ENCODE measurements at regions not wholly inside any gene's neighbourhood (a gene's known extent, or its start where the extent isn't known, plus 50 kb on each side); places are given as distances from the start of the nearest gene placed in this dataset.
"Not testable (repeated sequence)": the region's sequence is repeated elsewhere in the genome, so short reads cannot be mapped to it uniquely, and the experiment has no call there.

DNA sequence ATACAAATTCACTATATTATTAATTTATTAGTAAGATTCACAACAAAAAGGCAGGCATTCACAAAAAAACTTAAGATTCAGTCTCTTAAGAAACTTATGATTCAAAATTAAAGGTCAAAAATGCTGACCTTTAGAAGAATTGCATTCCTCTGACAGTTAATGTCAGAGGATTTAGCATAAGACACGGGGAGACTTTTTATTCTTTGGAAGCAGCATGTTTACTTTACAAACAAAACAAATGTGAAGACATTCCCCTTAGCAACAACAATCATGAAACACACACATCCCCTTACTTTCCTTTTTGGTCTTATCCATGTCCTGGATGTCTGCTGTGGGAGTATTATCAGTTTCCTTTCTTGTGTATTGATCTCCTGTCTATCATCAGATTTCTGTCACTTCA lies 117.1 kb downstream of the RAD51AP2 start:
- DNase-seq (ENCODE audit: low read depth in 1 of 2, low spot score in 2 of 2): peak in 1 of 2 experiments; percentile 10
- no peaks in the 10 kb centered on the region for H3K9me3 ChIP-seq (replicated peaks)
- H3K4me1 ChIP-seq (replicated peaks): no peaks in the 10 kb centered on the region
- no peak overlapping the region for H3K27ac ChIP-seq
- H3K27me3 ChIP-seq (replicated peaks): no peaks in the 10 kb centered on the region
- H3K36me3 ChIP-seq: no peaks in the 10 kb centered on the region
- no peak overlapping the region for H3K4me3 ChIP-seq

DNA sequence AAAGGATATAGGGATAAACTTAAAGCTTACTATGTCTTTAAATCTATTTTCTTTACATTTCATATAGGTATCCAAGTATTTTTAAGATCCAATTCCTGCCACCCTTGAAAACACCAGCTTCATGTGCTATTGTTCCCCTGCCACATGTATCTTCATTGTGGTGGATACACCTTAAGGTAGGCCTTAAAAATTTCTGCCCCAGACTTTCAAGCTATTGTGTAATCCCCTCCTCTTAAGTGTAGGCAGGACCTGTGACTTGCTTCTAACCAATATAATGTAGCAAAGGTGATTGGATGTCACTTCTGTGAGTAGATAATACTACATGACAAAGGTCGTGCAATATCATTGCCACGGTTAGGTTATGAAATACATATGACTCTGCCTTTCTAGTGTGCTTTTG lies 119.5 kb downstream of the RAD51AP2 start:
- Histone ChIP-seq H3K36me3 (no peaks in the 10 kb centered on the region), H3K9me3 (replicated peaks) (no peaks in the 10 kb centered on the region), H3K4me3 (no peak overlapping the region), H3K4me1 (replicated peaks) (no peaks in the 10 kb centered on the region), H3K27ac (no peak overlapping the region), H3K27me3 (replicated peaks) (no peaks in the 10 kb centered on the region)
- DNase-seq (ENCODE audit: low read depth in 1 of 2, low spot score in 2 of 2): no peak

DNA sequence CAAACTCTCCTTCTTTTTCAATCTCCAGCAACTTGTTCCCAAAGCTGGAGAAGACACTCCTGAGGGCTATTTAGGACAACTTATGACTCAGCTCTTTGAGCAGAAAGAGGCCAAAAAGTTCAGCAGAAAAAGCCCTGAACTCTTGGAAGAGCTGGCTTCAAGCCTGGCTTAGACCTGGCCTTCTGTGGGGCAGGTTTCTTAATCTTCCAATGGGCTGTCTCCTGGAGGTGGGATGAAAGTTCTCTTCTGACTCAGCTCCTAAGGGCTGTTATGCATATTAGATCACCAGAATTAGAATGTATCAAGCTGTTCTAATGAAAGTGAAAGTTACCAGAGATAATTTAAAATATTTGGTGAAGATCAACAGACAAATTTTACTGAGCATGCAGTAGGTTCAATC lies 129.4 kb downstream of the RAD51AP2 start:
- Histone ChIP-seq H3K4me1 (replicated peaks) (no peaks in the 10 kb centered on the region), H3K27ac (no peak overlapping the region), H3K9me3 (replicated peaks) (no peaks in the 10 kb centered on the region), H3K4me3 (no peak overlapping the region), H3K36me3 (no peaks in the 10 kb centered on the region), H3K27me3 (replicated peaks) (no peaks in the 10 kb centered on the region)
- no peak for DNase-seq (ENCODE audit: low read depth in 1 of 2, low spot score in 2 of 2)

DNA sequence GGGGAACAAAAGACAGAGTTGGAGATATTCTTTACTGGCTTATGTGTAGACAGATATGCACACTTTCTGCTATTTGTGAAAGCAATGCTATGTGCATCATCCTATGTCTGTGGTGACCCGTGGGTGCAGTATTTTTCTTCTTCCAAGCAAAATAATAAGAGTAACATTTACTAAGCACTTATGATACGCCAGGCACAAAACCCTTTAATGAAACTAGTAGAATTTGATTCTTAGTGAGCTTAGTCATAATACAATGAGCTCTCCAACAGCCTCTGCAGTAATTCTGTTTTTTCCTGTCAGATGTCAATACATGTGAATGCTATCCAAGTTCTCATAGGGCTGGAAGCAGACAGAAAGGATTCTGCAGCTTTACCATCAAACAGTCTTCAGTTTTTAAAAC lies 130.6 kb downstream of the RAD51AP2 start:
- Histone ChIP-seq H3K4me3 (no peak overlapping the region), H3K27me3 (replicated peaks) (no peaks in the 10 kb centered on the region), H3K36me3 (no peaks in the 10 kb centered on the region), H3K9me3 (replicated peaks) (no peaks in the 10 kb centered on the region), H3K4me1 (replicated peaks) (no peaks in the 10 kb centered on the region), H3K27ac (no peak overlapping the region)
- no peak for DNase-seq (ENCODE audit: low read depth in 1 of 2, low spot score in 2 of 2)

DNA sequence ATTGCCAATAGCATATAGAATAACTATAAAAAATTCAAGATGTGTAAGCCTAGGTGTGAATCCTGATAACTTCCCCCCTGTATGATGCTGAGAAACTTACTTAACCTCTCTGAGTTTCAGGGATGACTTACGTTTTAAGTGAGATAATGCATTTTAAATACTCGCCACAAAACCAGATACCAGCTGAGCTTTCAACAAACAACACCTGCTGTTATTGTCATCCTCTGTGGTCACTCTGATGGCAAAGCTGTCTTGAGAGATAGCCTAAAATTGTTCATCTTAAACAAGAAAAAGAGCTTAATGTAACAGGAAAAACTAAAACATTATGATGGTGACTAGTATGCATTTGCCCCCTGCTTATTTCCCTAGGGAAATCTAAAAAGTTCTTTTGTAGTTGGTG lies 131.5 kb downstream of the RAD51AP2 start:
- Histone ChIP-seq H3K4me1 (replicated peaks) (no peaks in the 10 kb centered on the region), H3K9me3 (replicated peaks) (no peaks in the 10 kb centered on the region), H3K27ac (no peak overlapping the region), H3K36me3 (no peaks in the 10 kb centered on the region), H3K27me3 (replicated peaks) (no peaks in the 10 kb centered on the region), H3K4me3 (no peak overlapping the region)
- DNase-seq (ENCODE audit: low read depth in 1 of 2, low spot score in 2 of 2): no peak

DNA sequence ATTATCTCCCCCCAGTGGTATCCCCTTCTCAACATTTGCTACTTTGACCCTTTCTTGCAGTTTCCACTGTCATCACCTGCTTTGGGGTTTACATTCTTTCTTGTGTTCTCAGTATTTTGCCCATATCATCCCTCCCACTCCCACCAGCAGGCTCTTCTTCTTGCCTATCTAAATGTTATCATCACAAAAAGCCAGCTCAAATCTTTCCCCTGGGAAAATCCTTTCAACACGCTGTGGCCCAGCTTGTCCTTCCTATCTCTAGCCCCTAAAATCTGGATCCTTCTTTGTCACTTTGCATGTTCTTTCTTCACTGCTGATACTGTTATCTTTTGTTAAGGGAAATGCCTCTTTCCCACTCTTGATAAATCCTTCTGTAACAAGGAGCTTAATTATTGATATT lies 138.2 kb downstream of the RAD51AP2 start:
- H3K36me3 ChIP-seq: no peaks in the 10 kb centered on the region
- H3K4me3 ChIP-seq: no peak overlapping the region
- H3K27me3 ChIP-seq (replicated peaks): no peaks in the 10 kb centered on the region
- DNase-seq (ENCODE audit: low read depth in 1 of 2, low spot score in 2 of 2): no peak
- no peaks in the 10 kb centered on the region for H3K9me3 ChIP-seq (replicated peaks)
- no peak overlapping the region for H3K27ac ChIP-seq
- H3K4me1 ChIP-seq (replicated peaks): no peaks in the 10 kb centered on the region

DNA sequence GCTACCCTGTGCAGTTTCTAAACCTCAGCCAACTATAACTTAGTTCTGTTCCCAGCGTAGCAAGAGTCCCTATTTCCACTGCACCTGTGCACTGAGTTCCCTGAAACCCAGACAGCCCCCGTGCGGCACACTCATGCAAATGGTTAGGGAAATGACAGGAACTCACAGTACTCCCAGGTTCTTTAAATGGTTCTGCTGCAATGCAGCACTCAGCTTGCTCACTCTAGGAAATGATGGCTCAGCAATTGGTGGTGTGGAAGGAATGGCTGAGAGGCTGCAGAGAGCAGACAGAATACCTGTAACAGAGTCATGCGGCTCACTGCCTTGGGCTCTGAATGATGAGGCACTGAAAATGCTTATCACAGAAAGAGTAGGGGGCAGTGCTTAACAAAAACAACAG lies 143.0 kb downstream of the RAD51AP2 start:
- no peaks in the 10 kb centered on the region for H3K4me1 ChIP-seq (replicated peaks)
- no peak overlapping the region for H3K4me3 ChIP-seq
- H3K27ac ChIP-seq: no peak overlapping the region
- H3K9me3 ChIP-seq (replicated peaks): no peaks in the 10 kb centered on the region
- H3K36me3 ChIP-seq: no peaks in the 10 kb centered on the region
- no peaks in the 10 kb centered on the region for H3K27me3 ChIP-seq (replicated peaks)
- no peak for DNase-seq (ENCODE audit: low read depth in 1 of 2, low spot score in 2 of 2)

DNA sequence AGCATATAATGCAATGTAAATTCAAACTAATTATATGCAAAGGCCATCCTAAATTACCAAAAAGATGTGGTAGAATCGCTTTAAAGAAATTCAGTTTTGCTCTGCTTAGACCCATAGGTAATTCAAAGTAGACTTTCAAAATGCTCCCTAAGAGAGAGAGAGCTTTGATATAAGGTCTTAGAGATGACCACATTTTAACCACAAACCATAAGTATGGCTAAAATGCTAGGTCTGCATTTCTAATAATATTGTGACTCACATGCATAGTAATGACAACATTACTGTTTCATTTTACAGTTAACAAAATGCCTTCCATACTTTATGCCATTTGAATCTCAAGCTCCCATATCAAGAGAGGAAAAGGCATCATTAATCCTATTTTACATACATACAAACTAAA lies 144.5 kb downstream of the RAD51AP2 start:
- no peak for DNase-seq (ENCODE audit: low read depth in 1 of 2, low spot score in 2 of 2)
- Histone ChIP-seq H3K4me1 (replicated peaks) (no peaks in the 10 kb centered on the region), H3K36me3 (no peaks in the 10 kb centered on the region), H3K9me3 (replicated peaks) (no peaks in the 10 kb centered on the region), H3K27me3 (replicated peaks) (no peaks in the 10 kb centered on the region), H3K4me3 (no peak overlapping the region), H3K27ac (no peak overlapping the region)

DNA sequence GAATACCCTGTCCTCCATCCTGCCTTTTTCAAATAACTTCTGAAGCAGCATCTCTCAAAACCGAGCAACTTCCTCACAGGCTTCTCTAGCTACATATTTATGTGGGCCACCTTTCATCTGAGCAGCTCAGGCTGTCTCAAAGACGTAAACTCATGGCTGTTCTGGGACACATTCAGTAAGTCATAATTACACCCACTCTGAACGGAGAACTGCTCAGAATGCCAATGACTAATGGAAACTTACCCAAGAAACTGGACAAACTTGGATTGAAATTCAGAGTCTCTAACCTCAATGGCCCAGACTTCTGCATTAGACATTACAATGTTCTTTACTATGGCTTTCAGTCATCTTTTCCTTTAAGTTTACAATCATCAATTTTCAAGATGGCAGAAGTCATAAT lies 145.2 kb downstream of the RAD51AP2 start:
- Histone ChIP-seq H3K27ac (no peak overlapping the region), H3K4me1 (replicated peaks) (no peaks in the 10 kb centered on the region), H3K4me3 (no peak overlapping the region), H3K9me3 (replicated peaks) (no peaks in the 10 kb centered on the region), H3K36me3 (no peaks in the 10 kb centered on the region), H3K27me3 (replicated peaks) (no peaks in the 10 kb centered on the region)
- DNase-seq (ENCODE audit: low read depth in 1 of 2, low spot score in 2 of 2): no peak

DNA sequence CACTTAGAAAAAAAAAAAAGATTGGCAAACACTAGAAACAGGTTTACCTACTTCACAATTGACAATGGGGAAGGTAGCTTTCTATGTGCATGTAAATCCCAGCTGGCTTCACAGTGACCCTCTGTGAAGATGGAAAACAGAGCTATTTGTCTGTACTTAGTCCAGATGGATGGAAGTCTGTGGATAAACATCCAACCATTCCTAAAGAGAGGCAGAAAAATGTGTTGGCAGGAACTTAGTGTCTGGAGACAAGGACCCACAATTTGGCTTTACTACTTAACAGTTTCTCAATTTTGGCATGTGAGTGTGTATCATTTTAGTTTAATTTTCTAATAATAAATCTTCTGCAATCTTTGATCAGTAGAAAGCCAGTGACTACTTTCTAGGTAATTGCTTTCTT lies 154.4 kb downstream of the RAD51AP2 start:
- no peaks in the 10 kb centered on the region for H3K27me3 ChIP-seq (replicated peaks)
- no peak for DNase-seq (ENCODE audit: low read depth in 1 of 2, low spot score in 2 of 2)
- H3K36me3 ChIP-seq: no peaks in the 10 kb centered on the region
- H3K4me1 ChIP-seq (replicated peaks): no peaks in the 10 kb centered on the region
- no peaks in the 10 kb centered on the region for H3K9me3 ChIP-seq (replicated peaks)
- no peak overlapping the region for H3K4me3 ChIP-seq
- no peak overlapping the region for H3K27ac ChIP-seq

DNA sequence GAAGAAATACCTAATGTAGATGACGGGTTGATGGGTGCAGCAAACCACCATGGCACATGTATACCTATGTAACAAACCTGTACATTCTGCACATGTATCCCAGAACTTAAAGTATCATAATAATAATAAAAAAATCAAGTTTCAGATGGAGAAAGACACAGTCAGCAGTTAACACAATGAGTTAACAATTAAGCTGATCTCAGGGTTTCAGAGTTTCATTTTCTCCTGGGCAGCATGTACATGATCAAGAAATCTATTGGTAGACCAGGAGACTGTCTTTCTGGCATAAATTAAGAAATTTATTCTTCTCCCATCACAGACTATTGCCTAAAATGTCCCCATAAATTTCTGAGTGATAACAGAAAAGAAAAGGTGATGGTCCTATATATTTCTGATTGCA lies 155.3 kb downstream of the RAD51AP2 start:
- DNase-seq (ENCODE audit: low read depth in 1 of 2, low spot score in 2 of 2): no peak
- H3K36me3 ChIP-seq: no peaks in the 10 kb centered on the region
- no peak overlapping the region for H3K4me3 ChIP-seq
- H3K27me3 ChIP-seq (replicated peaks): no peaks in the 10 kb centered on the region
- H3K27ac ChIP-seq: no peak overlapping the region
- H3K4me1 ChIP-seq (replicated peaks): no peaks in the 10 kb centered on the region
- H3K9me3 ChIP-seq (replicated peaks): no peaks in the 10 kb centered on the region

DNA sequence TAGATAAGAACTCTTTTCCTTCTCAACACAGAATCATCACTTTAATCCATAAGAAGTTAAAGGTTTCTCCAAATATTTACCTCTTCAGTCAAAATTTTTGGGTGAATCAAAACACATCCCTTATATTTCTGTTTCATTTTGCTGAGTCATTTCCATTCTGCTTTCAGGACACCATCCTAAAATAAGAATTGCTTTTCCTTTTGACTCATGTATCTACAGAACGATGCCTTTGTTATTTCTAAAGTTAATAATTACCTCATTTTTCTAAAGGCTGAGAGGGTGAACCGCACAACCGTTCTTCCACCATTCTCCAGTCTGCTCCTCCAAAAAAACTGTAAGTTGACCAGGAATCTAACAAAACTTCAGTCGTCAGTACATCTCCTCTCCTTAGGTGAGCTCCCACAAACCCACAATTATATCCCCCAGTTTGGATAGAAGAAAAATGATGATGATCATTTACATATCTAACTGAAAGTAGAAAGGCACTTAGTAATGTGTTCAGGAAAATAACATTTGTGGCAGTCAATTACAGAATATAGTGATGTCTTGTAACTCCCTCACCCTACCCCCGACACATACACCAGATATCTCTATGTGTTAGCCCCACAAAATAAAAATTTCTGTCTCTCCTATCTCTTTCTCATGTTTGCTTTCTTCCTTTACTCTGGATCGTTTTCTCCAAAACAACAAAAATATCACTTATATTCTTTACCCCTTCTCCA lies 162.5 kb downstream of the RAD51AP2 start:
- Histone ChIP-seq H3K4me3 (no peak overlapping the region), H3K36me3 (no peaks in the 10 kb centered on the region), H3K27me3 (replicated peaks) (no peaks in the 10 kb centered on the region), H3K4me1 (replicated peaks) (no peaks in the 10 kb centered on the region), H3K27ac (no peak overlapping the region), H3K9me3 (replicated peaks) (no peaks in the 10 kb centered on the region)
- DNase-seq (ENCODE audit: low read depth in 1 of 2, low spot score in 2 of 2): no peak

DNA sequence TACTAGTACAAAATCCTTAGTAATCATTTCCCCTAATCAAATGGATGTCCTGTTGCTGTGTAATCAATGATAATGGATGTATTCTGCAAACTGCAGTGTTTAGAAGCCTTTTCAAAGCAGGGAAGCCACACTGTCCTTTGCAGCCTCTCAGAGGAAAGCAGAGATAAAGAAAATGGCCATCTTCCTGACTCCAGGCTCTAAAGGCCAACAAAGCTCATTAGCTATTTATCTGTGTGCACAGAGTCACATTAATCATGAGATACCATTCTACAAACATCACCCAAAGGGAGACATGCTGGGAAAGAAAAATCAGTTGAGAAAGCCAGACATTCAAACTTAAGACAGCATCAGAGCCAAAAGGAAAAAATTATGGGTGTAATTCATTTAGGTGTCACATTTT lies 165.0 kb downstream of the RAD51AP2 start:
- Histone ChIP-seq H3K4me3 (no peak overlapping the region), H3K36me3 (no peaks in the 10 kb centered on the region), H3K4me1 (replicated peaks) (no peaks in the 10 kb centered on the region), H3K9me3 (replicated peaks) (no peaks in the 10 kb centered on the region), H3K27me3 (replicated peaks) (no peaks in the 10 kb centered on the region), H3K27ac (no peak overlapping the region)
- no peak for DNase-seq (ENCODE audit: low read depth in 1 of 2, low spot score in 2 of 2)

DNA sequence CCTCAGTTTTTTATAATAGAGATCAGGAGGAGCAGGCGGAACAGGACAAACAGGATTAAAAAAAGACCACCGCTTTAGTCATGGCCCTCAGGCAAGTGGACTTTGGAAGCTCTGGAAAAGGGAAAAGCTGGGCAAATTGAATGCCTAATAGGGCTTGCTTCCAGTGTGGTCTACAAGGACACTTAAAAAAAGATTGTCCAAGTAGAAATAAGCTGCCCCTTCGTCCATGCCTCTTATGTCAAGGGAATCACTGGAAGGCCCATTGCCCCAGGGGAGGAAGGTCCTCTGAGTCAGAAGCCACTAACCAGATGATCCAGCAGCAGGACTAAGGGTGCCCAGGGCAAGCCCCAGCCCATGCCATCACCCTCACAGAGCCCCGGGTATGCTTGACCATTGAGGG lies 175.5 kb downstream of the RAD51AP2 start:
- DNase-seq (ENCODE audit: low read depth in 1 of 2, low spot score in 2 of 2); H3K4me1 ChIP-seq (replicated peaks); H3K4me3 ChIP-seq; H3K36me3 ChIP-seq; H3K27me3 ChIP-seq (replicated peaks); H3K27ac ChIP-seq; H3K9me3 ChIP-seq (replicated peaks): not testable (repeated sequence)

DNA sequence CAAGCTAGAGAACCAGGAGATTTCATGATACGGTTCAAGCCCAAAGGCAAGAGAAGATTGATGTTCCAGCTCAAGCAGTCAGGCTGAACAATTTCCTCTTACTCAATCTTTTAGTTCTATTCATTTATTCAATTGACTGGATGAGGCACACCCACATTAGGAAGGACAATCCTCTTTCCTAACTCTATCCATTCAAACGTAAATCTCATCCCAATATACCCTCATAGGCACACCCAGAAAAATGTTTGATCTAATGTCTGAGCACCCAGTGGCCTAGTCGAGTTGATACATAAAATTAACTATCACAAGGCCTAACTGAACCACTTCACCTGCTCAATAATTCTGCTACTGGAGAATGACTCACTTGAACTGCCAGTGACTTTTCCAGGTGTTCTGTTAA lies 180.7 kb downstream of the RAD51AP2 start:
- H3K4me3 ChIP-seq: no peak overlapping the region
- no peak for DNase-seq (ENCODE audit: low read depth in 1 of 2, low spot score in 2 of 2)
- H3K27ac ChIP-seq: no peak overlapping the region

More for the DNA sequence above, 180.7 kb downstream of the RAD51AP2 start:
- H3K27me3 ChIP-seq (replicated peaks): no peaks in the 10 kb centered on the region
- H3K36me3 ChIP-seq: no peaks in the 10 kb centered on the region
- H3K9me3 ChIP-seq (replicated peaks): no peaks in the 10 kb centered on the region
- H3K4me1 ChIP-seq (replicated peaks): no peaks in the 10 kb centered on the region
